K562 (cell line): ENCODE measurements at regions not wholly inside any gene's neighbourhood (a gene's known extent, or its start where the extent isn't known, plus 50 kb on each side); places are given as distances from the start of the nearest gene placed in this dataset.

ENCODE experiments used
- CHD7 ChIP-seq: fragments of 200-600 bp; sonication (generic); IDR thresholded peaks from one replicate; pipeline ENCODE4 v1.6.1; 2012; ENCODE audit warnings: mild to moderate bottlenecking, low read depth, low read length, inconsistent platforms
- CUX1 ChIP-seq: fragments of 200-800 bp; sonication (Bioruptor generic); IDR thresholded peaks from 2 replicates; pipeline ENCODE4 v1.6.1; 2016; ENCODE audit warnings: missing genetic modification characterization, missing compliant biosample characterization

GRCh38 chr16:85347213-85347591, 234.9 kb upstream of the CIBAR2 start (continued):
- no peak for TF ChIP-seq CHD7
- no peak for TF ChIP-seq CUX1 (CRISPR knock-in tag)
